Activated CD4-positive, alpha-beta T cell treated with anti-CD3 and anti-CD28 coated beads, Interleukin-2, amount 50 U/mL, for 48 hours (primary cell): ENCODE measurements at regions not wholly inside any gene's neighbourhood (a gene's known extent, or its start where the extent isn't known, plus 50 kb on each side); places are given as distances from the start of the nearest gene placed in this dataset.
"Not testable (repeated sequence)": the region's sequence is repeated elsewhere in the genome, so short reads cannot be mapped to it uniquely, and the experiment has no call there.

Experiments used
- DNase-seq, 2 experiments: peaks; one replicate each; pipeline ENCODE4 v3.0.0-alpha.2; 2020

GRCh38 chrX:150167482-150168324 is 195.4 kb upstream of the MAMLD1 start:
- no peak for DNase-seq

- no peak for DNase-seq
These were observed 181.0 kb upstream of the MAMLD1 start for GRCh38 chrX:150182161-150182560.

GRCh38 chrX:150184491-150184890 is 178.6 kb upstream of the MAMLD1 start:
- DNase-seq, result no peak

- DNase-seq, result no peak
These were observed 177.4 kb upstream of the MAMLD1 start for GRCh38 chrX:150185766-150186165.

GRCh38 chrX:150192816-150193215 is 170.3 kb upstream of the MAMLD1 start:
- DNase-seq, result no peak

- no peak for DNase-seq
These were observed 166.8 kb upstream of the MAMLD1 start for GRCh38 chrX:150196285-150196684.

DNA sequence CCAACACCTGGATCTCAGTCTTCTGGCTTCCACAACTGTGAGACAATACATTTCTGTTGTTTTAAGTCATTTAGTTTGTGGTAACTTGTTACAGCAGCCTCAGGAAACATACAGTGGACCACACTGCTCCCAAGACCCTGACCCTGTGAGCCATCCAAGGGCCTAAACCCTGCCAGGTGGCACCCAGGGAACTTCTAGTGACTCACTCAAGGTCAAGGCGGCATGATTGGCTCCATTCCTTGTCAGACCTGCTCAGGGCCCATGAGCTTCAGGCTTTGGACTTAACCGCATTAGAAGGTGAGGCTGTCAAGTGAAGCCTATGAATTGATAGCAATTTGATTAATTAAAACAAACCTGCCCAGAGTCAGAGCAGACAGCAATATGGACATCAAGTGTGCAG is 165.7 kb upstream of the MAMLD1 start:
- no peak for DNase-seq

DNA sequence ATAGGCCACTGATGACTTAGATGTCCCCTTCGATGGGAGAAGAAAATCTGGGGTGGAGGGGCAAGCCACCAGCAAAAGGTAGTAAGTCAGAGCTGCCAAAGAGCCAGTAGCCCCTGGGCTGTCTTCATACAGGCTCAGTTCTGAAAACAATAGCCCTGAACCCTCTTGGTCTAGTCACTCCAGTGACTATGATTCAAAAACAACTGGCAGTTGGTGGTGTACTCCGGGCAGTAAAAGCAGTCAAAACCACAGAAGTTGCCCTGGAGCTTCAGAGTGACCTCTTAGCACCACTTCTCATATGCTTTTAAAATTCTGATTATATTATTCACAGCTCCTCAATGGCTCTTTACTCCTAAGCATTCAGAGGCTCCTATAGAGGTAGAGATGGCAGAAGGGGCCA is 164.3 kb upstream of the MAMLD1 start:
- no peak for DNase-seq

- no peak for DNase-seq
These were observed 163.9 kb upstream of the MAMLD1 start for GRCh38 chrX:150199181-150199580.

DNA sequence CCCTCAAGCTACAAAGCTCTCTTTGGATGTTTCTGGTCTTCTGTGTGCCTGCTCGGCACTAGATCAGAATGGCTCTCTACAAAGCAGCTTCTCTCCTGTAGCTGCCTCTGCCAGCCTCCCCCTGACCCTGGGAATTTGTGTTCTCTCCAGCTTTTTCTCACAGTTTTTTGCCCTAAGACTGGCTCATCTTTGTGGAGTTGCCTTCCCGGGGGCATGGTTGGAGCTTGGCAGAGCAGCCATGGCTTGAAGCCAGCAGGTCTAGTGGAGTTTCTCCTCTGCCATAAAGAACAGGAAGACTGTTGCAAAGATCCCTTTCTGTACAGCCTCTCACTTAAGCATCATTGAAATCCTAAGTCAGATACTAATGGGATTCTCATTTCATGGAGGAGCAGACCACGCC is 163.3 kb upstream of the MAMLD1 start:
- DNase-seq, result no peak

DNA sequence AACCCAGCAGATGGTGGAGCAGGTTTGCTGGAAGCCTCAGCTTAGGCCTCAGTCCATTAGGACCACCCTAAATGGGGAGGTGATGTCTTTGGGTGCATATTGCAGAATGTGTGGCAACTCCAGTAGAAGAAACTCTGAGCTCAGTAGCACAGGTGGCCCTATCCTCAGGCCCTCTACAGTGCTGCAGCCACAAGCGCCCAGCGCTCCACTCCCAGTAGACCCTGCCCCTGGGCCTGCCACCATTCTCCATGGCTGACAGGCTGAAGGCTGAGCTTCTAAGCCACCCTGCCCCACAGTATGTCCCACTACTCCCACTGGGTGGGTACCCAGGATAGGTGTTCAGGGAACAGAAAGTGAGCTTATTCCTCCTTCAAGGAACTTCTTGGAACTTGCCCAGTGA is 162.8 kb upstream of the MAMLD1 start:
- no peak for DNase-seq

DNA sequence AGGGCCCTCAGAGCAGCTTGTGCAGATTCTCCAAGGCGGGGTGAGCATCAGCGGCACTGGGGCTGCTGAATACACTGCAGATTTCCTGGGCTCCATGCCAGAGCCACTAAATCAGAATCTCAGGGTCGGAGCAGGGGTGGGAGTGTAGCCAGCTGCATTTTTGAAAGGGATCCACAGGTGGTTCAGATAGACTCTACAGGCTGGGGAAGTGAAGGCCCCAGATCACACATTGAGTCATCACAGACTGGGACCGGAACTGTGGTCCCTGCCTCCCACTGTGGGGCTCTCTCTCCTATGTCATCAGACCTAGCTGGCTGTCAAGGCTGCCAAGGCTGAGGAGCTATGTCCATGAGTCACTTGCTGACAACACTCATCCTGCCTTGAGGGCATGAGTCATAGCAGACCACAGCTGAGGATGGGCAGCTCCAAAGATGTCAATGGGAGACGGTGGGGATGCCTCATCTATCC is 162.3 kb upstream of the MAMLD1 start:
- peak; percentile 50 to 66 for DNase-seq

GRCh38 chrX:150201391-150201790 is 161.7 kb upstream of the MAMLD1 start:
- no peak for DNase-seq

DNA sequence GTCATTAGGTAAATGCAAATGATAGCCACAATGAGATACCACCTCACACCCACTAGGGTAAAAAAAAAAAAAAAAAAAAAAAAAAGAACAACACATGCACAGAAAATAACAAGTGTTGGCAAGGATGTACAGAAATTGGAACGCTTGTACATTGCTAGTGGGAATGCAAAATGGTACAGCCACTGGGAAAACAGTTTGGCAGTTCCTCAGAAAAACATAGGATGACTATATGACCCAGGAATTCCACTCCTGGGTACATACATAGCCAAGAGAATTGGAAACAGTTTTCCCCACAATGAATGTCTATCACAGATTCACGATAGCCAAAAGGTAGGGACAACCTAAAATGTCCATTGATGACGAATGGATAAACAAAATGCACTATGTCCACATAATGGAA is 161.3 kb upstream of the MAMLD1 start:
- no peak for DNase-seq

DNA sequence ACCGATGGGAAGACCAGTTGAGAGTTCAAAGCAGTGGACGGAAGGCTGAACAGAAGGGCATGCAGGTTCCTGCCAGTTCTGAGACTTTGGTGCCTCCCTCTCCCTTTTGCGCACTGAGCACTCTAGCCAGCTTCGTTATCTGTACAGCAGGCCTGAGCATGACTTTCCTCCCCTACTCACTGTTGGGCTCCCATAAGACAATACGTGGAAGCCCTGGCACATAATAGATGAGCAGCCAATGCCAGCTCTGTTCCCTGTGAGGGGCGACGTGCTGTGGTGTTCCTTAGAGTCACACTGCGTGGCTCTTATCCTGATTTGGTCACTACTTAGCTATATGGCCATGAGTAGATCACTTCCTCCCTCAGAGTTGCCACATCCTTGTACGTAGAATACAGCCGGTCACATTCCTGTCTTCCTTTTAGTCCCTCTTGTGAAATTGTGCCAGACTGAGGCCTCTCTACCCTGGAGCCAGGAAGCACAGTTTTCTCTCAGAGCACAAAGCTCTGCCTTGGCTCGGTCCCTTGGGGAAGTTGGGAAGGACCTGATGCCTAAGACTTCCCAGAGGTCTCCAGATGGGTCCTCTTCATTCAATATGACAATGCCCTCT is 160.4 kb upstream of the MAMLD1 start:
- DNase-seq, result no peak

DNA sequence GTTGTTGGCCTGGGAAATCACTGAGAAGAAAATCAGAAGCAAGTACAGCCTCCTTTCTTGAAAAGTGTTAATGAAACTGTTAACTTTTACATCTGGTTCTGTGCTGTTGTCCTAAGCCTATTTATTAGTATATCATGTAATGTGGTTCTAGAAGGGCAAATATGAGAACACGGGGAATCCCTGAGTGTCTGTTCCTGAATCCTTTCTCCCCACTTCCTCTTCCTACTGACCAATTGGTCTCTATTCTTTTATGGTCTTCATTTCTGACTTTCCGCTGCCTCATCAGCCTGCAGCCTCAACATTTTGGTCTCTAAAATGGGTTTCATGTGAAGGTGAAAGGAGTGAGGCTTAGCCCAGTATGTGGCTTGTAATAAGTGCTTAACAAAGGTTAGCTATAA is 159.9 kb upstream of the MAMLD1 start:
- DNase-seq, result no peak

- no peak for DNase-seq
These were observed 158.1 kb upstream of the MAMLD1 start for GRCh38 chrX:150205011-150205410.

GRCh38 chrX:150207733-150208132 is 155.4 kb upstream of the MAMLD1 start:
- no peak for DNase-seq

DNA sequence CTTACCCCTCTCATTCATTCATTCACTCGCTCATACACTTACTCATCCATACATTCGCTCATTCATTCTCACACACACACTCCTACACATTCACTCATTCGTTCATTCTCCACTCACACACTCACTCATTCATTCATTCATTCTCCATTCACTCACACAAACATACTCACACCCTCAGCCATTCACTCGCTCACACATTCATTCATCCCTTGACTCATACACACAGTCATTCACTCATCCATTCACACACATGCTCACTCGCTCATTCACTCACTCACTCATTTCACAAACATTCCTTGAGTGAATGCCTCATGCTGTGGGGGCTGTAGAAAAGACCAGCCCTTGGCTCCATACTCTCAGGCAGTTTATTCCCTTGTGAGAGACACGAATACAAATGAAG is 151.1 kb upstream of the MAMLD1 start:
- DNase-seq, result no peak

- DNase-seq, result no peak
These were observed 150.2 kb upstream of the MAMLD1 start for GRCh38 chrX:150212672-150213480.

- DNase-seq, result no peak
These were observed 149.6 kb upstream of the MAMLD1 start for GRCh38 chrX:150213481-150214030.

GRCh38 chrX:150216000-150216399 is 147.1 kb upstream of the MAMLD1 start:
- not testable (repeated sequence) for DNase-seq

DNA sequence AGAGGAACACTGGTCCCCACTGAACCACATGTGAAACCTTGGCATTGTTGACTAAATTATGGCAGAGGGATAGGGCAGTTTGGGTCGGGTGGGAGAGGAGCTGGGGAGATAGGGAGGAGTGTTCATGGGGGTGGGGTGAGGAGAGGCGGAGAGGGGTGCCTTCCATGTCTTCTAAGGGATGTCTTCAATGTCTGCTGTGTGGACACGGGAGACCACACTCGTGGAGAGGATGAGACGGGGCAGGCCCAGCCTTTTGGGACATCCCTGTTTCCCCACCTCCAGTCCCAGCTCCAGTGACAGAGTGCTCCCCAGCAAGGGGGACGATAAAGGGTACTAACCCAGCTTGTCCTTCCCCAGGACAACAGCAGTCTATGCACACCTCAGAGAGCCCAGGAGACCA is 146.4 kb upstream of the MAMLD1 start:
- DNase-seq, result no peak
